PC-3 (cell line): ENCODE measurements at regions not wholly inside any gene's neighbourhood (a gene's known extent, or its start where the extent isn't known, plus 50 kb on each side); places are given as distances from the start of the nearest gene placed in this dataset.

Source experiments
- CTCF ChIP-seq: fragments of 300-600 bp; sonication (generic); conservative IDR thresholded peaks from 2 replicates; pipeline ENCODE4 v1.5.1; 2017; ENCODE audit warnings: antibody characterized with exemption, low read depth, mild to moderate bottlenecking, low read length
- EZH2phosphoT487 ChIP-seq: fragments of 300-600 bp; sonication (generic); IDR thresholded peaks from 2 replicates; pipeline ENCODE4 v1.6.1; 2018; ENCODE audit warnings: mild to moderate bottlenecking, antibody characterized with exemption, low read length, borderline replicate concordance

- TF ChIP-seq CTCF, result no peak
- no peak for TF ChIP-seq EZH2phosphoT487
These were observed 252.4 kb upstream of the TPK1 start for GRCh38 chr7:145088111-145088745.
